Lung (tissue), 11 donors: ENCODE measurements at regions not wholly inside any gene's neighbourhood (a gene's known extent, or its start where the extent isn't known, plus 50 kb on each side); places are given as distances from the start of the nearest gene placed in this dataset.
A peak's percentile ranks its signal among the peaks of the same experiment; 100 is the strongest.
"Not testable (repeated sequence)": the region's sequence is repeated elsewhere in the genome, so short reads cannot be mapped to it uniquely, and the experiment has no call there.

Experiments used
- ATAC-seq: fragments of 200-7000 bp; cut with Tn5 transposase; one replicate; pipeline ENCODE4 v1.9.1; 2020; ENCODE audit warnings: moderate number of reproducible peaks; ENCODE audit not compliant: insufficient read depth, low FRiP score
- DNase-seq, 3 donors: peaks; one replicate each; pipeline ENCODE4 v3.0.0-alpha.2; 2013 to 2017
- H3K27ac ChIP-seq, 2 donors: one replicate each; pipeline ENCODE4 v1.5.1; 2013; ENCODE audit warnings: mild to moderate bottlenecking in 2 of 2, moderate library complexity in 2 of 2, control low read depth in 1 of 2, inconsistent platforms in 1 of 2, low read depth in 1 of 2, low read length in 1 of 2
- H3K27me3 ChIP-seq, 3 donors: one replicate each; pipeline ENCODE4 v1.5.1; 2013; ENCODE audit warnings: low read length in 2 of 3; ENCODE audit not compliant: control insufficient read depth in 3 of 3, insufficient read depth in 3 of 3
- H3K36me3 ChIP-seq, 4 donors: one replicate each; pipeline ENCODE4 v1.5.1; 2013; ENCODE audit warnings: low read length in 4 of 4, mild to moderate bottlenecking in 1 of 4, moderate library complexity in 1 of 4; ENCODE audit not compliant: control insufficient read depth in 4 of 4, insufficient read depth in 4 of 4
- H3K4me1 ChIP-seq, 5 donors: one replicate each; pipeline ENCODE4 v1.5.1; 2013; ENCODE audit warnings: low read length in 5 of 5, mild to moderate bottlenecking in 2 of 5, moderate library complexity in 1 of 5; ENCODE audit not compliant: control insufficient read depth in 5 of 5, insufficient read depth in 5 of 5
- H3K4me3 ChIP-seq: one replicate; pipeline ENCODE4 v1.5.1; 2013; ENCODE audit warnings: mild to moderate bottlenecking, control low read depth, moderate library complexity
- H3K9ac ChIP-seq, 2 donors: one replicate each; pipeline ENCODE4 v1.5.1; 2013; ENCODE audit warnings: low read length in 2 of 2, control low read depth in 1 of 2; ENCODE audit not compliant: insufficient read depth in 1 of 2
- H3K9me3 ChIP-seq, 4 donors: one replicate each; pipeline ENCODE4 v1.5.1; 2013; ENCODE audit warnings: low read length in 3 of 4, mild to moderate bottlenecking in 1 of 4, moderate library complexity in 1 of 4; ENCODE audit not compliant: control insufficient read depth in 4 of 4, insufficient read depth in 3 of 4
- WGBS, 2 donors: extraction: QIAGEN DNeasy Blood & Tissue Kit; methylation state at CpG; one replicate each; pipeline ENCODE4 v1.1.7; 2013; 5-methylcytosine and 5-hydroxymethylcytosine counted together
- TF ChIP-seq, protein P1 (sequence below): IDR thresholded peaks from 2 replicates; pipeline ENCODE4 v1.5.1; 2012; ENCODE audit warnings: mild to moderate bottlenecking; ENCODE audit errors: control extremely low read depth, extremely low read depth
- donor health status: control.
- donor health status: control.
- donor health status: Bipolar disorder and iron deficiency.
- donor health status: healthy.
- donor health status: DM: yes; HTN: yes; CAD: no.

DNA sequence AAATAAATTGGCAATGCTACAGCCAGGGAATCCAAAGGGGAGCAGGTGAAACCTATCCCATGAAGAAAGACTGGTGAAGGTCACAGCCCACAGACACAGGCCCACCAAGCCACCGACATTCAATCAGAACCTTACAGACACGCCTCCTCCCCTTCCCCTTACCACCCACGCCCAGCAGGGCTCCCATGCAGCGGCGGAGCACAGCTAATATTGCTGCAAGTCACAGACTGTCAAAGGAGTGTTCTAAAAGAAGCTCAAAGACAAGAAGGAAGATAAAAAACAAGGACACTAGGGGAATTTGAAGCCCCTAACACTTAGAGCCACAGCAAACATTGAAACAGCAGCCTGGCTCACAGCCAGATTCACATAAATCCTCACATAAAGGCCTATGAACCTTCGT lies 91.2 kb downstream of the MED10 start:
- TF ChIP-seq, protein P1, sequence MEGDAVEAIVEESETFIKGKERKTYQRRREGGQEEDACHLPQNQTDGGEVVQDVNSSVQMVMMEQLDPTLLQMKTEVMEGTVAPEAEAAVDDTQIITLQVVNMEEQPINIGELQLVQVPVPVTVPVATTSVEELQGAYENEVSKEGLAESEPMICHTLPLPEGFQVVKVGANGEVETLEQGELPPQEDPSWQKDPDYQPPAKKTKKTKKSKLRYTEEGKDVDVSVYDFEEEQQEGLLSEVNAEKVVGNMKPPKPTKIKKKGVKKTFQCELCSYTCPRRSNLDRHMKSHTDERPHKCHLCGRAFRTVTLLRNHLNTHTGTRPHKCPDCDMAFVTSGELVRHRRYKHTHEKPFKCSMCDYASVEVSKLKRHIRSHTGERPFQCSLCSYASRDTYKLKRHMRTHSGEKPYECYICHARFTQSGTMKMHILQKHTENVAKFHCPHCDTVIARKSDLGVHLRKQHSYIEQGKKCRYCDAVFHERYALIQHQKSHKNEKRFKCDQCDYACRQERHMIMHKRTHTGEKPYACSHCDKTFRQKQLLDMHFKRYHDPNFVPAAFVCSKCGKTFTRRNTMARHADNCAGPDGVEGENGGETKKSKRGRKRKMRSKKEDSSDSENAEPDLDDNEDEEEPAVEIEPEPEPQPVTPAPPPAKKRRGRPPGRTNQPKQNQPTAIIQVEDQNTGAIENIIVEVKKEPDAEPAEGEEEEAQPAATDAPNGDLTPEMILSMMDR: no peak
- WGBS, 2 donors: 57 to 66% methylated on average over 6 of the region's 6 CpGs

DNA sequence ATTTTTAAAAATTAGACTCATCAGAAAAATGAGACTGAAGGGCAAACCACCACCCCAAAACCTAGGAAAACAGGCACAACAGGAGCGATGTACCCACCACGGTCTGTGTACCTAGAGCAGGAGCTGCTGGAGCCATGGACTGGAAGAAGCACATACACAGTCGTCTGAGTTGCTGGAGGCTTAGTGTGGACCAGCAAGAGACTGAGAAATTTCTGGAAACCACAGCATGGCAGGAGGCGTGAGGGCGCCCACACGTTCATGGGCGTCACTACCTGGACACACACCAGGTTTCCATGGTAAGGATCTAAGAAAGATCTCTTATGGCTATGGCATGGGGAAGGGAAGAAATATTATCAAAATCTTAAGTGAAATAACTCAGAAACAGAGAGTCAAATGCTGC lies 91.9 kb downstream of the MED10 start:
- H3K36me3 ChIP-seq: no peaks in the 10 kb centered on the region
- no peak overlapping the region for H3K27ac ChIP-seq
- H3K27me3 ChIP-seq: no peaks in the 10 kb centered on the region
- ATAC-seq: no peak
- TF ChIP-seq, protein P1: no peak
- 92 to 95% methylated on average over 7 of the region's 7 CpGs for WGBS, 2 donors
- no peak overlapping the region for H3K4me3 ChIP-seq
- no peaks in the 10 kb centered on the region for H3K9me3 ChIP-seq
- H3K9ac ChIP-seq: no peak overlapping the region
- no peak for DNase-seq
- H3K4me1 ChIP-seq: no peaks in the 10 kb centered on the region

More for the DNA sequence above, 91.2 kb downstream of the MED10 start:
- ATAC-seq (no peak), DNase-seq (peak in 1 of 3 donors; percentile 1)
- Histone ChIP-seq H3K9ac (no peak overlapping the region), H3K4me1 (no peaks in the 10 kb centered on the region), H3K36me3 (no peaks in the 10 kb centered on the region), H3K4me3 (no peak overlapping the region), H3K27ac (no peak overlapping the region), H3K27me3 (no peaks in the 10 kb centered on the region), H3K9me3 (no peaks in the 10 kb centered on the region)

DNA sequence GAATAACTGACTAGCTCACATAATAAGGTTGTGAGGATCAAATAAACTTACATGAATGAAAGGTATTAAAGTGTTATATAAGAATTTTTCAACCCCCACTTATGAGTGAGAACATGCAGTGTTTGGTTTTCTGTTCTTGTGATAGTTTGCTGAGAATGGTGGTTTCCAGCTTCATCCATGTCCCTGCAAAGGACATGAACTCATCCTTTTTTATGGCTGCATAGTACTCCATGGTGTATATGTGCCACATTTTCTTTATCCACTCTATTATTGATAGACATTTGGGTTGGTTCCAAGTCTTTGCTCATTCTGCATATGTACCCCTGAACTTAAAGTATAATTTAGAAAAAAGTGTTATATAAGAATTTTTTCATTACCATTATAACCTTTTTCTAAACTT lies 93.9 kb downstream of the MED10 start:
- not testable (repeated sequence) for H3K9ac ChIP-seq, H3K27me3 ChIP-seq, ATAC-seq, H3K36me3 ChIP-seq, H3K4me1 ChIP-seq, H3K27ac ChIP-seq, H3K4me3 ChIP-seq, H3K9me3 ChIP-seq, DNase-seq

DNA sequence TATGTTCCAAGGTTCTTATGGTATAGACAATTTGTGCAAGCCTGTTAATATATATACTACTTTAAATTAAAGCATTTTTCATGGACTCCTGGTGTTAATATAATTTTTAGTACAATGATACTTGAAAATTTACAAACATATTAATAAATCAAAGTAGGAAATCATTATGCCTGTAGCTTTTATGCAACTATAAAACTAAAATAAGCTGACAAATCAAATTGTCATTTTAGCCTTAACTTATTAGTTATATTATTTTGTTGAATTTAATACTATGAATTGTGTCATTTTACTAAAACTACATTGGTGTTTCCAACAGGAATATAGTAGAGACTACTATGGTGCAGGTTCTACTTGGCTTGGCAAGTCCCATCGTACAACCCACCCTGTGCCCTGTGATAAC lies 96.0 kb downstream of the MED10 start:
- no peak overlapping the region for H3K9ac ChIP-seq
- H3K27me3 ChIP-seq: no peaks in the 10 kb centered on the region
- no peak overlapping the region for H3K27ac ChIP-seq
- DNase-seq: no peak
- no peak overlapping the region for H3K4me3 ChIP-seq
- TF ChIP-seq, protein P1: no peak
- no peak for ATAC-seq
- no peaks in the 10 kb centered on the region for H3K9me3 ChIP-seq
- WGBS, 2 donors: 84 to 92% methylated on average over 1 of the region's 1 CpG
- H3K4me1 ChIP-seq: no peaks in the 10 kb centered on the region
- no peaks in the 10 kb centered on the region for H3K36me3 ChIP-seq
